ENCODE measurements at regions not wholly inside any gene's neighbourhood (a gene's known extent, or its start where the extent isn't known, plus 50 kb on each side); places are given as distances from the start of the nearest gene placed in this dataset.

GRCh38 chr11:15819679-15820286, 536.6 kb downstream of the SOX6 start:
- Histone ChIP-seq H3K4me1 (ENCODE audit: control insufficient read depth, insufficient read depth, low read length) (no peaks in the 10 kb centered on the region), H3K9me3 (ENCODE audit: control insufficient read depth, insufficient read depth, low read depth, low read length) (no peaks in the 10 kb centered on the region), H3K27ac (ENCODE audit: low read depth, low read length) (no peak overlapping the region), H3K9ac (ENCODE audit: low read length) (no peak overlapping the region), H3K36me3 (ENCODE audit: control insufficient read depth, insufficient read depth, low read length) (no peaks in the 10 kb centered on the region), H3K27me3 (ENCODE audit: control insufficient read depth, insufficient read depth, low read length) (no peaks in the 10 kb centered on the region), H3K4me3 (ENCODE audit: low read depth, low read length) (no peak overlapping the region)

GRCh38 chr11:15821451-15821850, 534.9 kb downstream of the SOX6 start:
- H3K27me3 ChIP-seq (ENCODE audit: control insufficient read depth, insufficient read depth, low read length): no peaks in the 10 kb centered on the region
- H3K27ac ChIP-seq (ENCODE audit: low read depth, low read length): no peak overlapping the region
- no peaks in the 10 kb centered on the region for H3K36me3 ChIP-seq (ENCODE audit: control insufficient read depth, insufficient read depth, low read length)
- no peak overlapping the region for H3K4me3 ChIP-seq (ENCODE audit: low read depth, low read length)
- peaks cover 7% of the 10 kb centered on the region; the same call in 1 of the 2 replicates for H3K4me1 ChIP-seq (ENCODE audit: control insufficient read depth, insufficient read depth, low read length)
- H3K9me3 ChIP-seq (ENCODE audit: control insufficient read depth, insufficient read depth, low read depth, low read length): no peaks in the 10 kb centered on the region
- no peak overlapping the region for H3K9ac ChIP-seq (ENCODE audit: low read length)

DNA sequence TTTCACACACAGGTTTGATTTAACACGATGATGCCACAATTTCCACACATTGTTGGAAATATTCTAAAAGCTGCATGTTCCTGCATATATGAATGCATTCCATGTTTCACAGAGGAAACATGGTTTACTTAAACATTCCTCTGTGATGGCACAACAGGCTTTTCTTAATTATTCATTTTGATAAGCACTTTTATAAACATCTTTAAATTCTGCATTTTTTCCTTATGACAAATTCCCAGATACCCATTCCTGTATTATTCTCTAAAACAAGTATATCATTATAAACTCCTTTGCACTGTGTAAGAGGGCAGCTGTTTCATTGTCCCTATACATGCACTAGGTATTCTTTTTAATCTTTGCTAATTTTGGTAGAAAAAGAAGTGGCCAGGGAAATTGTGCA, 532.3 kb downstream of the SOX6 start:
- H3K27ac ChIP-seq (ENCODE audit: low read depth, low read length): no peak overlapping the region
- no peaks in the 10 kb centered on the region for H3K27me3 ChIP-seq (ENCODE audit: control insufficient read depth, insufficient read depth, low read length)
- H3K36me3 ChIP-seq (ENCODE audit: control insufficient read depth, insufficient read depth, low read length): no peaks in the 10 kb centered on the region
- no peak overlapping the region for H3K9ac ChIP-seq (ENCODE audit: low read length)
- H3K4me1 ChIP-seq (ENCODE audit: control insufficient read depth, insufficient read depth, low read length): peaks cover 7% of the 10 kb centered on the region; the same call in 1 of the 2 replicates
- H3K9me3 ChIP-seq (ENCODE audit: control insufficient read depth, insufficient read depth, low read depth, low read length): no peaks in the 10 kb centered on the region
- H3K4me3 ChIP-seq (ENCODE audit: low read depth, low read length): no peak overlapping the region

GRCh38 chr11:15825976-15826650, 530.2 kb downstream of the SOX6 start:
- Histone ChIP-seq H3K27ac (ENCODE audit: low read depth, low read length) (no peak overlapping the region), H3K4me3 (ENCODE audit: low read depth, low read length) (no peak overlapping the region), H3K4me1 (ENCODE audit: control insufficient read depth, insufficient read depth, low read length) (peaks cover 7% of the 10 kb centered on the region; the same call in 1 of the 2 replicates), H3K36me3 (ENCODE audit: control insufficient read depth, insufficient read depth, low read length) (no peaks in the 10 kb centered on the region), H3K9me3 (ENCODE audit: control insufficient read depth, insufficient read depth, low read depth, low read length) (no peaks in the 10 kb centered on the region), H3K27me3 (ENCODE audit: control insufficient read depth, insufficient read depth, low read length) (no peaks in the 10 kb centered on the region), H3K9ac (ENCODE audit: low read length) (peak overlapping the region; percentile 9)

DNA sequence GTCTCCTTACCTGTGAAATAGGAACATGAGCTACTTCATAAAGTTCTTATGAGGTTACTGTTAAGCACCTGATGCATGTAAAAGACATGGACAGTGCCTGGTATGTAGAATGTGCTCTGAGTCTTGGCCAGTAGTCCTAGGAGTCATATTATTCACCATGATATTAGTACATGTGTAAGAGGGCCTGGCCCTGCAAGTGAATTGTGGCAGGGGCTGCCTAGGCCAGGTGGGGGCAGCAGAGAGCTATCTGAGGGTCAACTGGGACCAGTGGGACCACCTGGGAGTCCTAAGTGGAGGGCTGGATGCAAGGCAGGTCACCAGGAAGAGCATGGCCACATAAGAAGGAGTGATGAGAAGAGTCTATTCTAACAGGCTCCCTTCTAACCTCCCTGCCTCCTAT, 529.5 kb downstream of the SOX6 start:
- no peaks in the 10 kb centered on the region for H3K27me3 ChIP-seq (ENCODE audit: control insufficient read depth, insufficient read depth, low read length)
- peaks cover 7% of the 10 kb centered on the region; the same call in 1 of the 2 replicates for H3K4me1 ChIP-seq (ENCODE audit: control insufficient read depth, insufficient read depth, low read length)
- H3K4me3 ChIP-seq (ENCODE audit: low read depth, low read length): no peak overlapping the region
- H3K9ac ChIP-seq (ENCODE audit: low read length): no peak overlapping the region
- no peaks in the 10 kb centered on the region for H3K9me3 ChIP-seq (ENCODE audit: control insufficient read depth, insufficient read depth, low read depth, low read length)
- no peaks in the 10 kb centered on the region for H3K36me3 ChIP-seq (ENCODE audit: control insufficient read depth, insufficient read depth, low read length)
- H3K27ac ChIP-seq (ENCODE audit: low read depth, low read length): no peak overlapping the region

DNA sequence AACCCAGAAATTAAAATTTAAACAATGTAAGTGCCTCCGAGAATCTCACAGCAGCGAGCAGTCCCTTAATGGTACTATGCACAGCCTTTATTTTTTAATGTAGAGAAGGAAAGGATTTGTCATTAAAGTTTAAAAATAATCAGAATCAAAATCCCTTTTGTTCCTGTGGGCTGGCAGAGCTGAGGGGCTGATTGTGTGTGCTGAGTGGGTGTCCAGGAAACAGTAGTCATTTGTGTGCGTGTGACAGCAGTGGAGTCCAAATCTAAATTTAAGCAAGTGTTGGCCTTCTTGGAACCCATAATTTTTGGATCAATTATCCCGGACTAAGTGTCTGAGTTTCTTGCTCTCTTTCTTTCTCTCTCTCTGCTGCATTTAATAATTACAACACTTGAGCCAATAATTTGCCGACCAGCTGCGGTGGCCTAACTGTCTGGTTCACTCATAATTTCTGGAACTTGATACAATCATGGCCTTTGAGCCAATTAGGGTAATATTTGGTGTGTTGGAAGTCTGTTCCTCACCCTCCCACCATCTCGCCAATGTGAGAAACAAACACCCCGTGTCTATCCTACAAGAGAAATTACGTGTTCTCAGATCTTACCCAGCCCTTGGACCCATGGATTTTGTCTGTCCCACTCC, 528.0 kb downstream of the SOX6 start:
- H3K27me3 ChIP-seq (ENCODE audit: control insufficient read depth, insufficient read depth, low read length): no peaks in the 10 kb centered on the region
- H3K9me3 ChIP-seq (ENCODE audit: control insufficient read depth, insufficient read depth, low read depth, low read length): no peaks in the 10 kb centered on the region
- H3K36me3 ChIP-seq (ENCODE audit: control insufficient read depth, insufficient read depth, low read length): no peaks in the 10 kb centered on the region
- H3K4me1 ChIP-seq (ENCODE audit: control insufficient read depth, insufficient read depth, low read length): peaks cover 7% of the 10 kb centered on the region; the same call in 1 of the 2 replicates
- H3K9ac ChIP-seq (ENCODE audit: low read length): no peak overlapping the region
- H3K27ac ChIP-seq (ENCODE audit: low read depth, low read length): no peak overlapping the region
- no peak overlapping the region for H3K4me3 ChIP-seq (ENCODE audit: low read depth, low read length)

DNA sequence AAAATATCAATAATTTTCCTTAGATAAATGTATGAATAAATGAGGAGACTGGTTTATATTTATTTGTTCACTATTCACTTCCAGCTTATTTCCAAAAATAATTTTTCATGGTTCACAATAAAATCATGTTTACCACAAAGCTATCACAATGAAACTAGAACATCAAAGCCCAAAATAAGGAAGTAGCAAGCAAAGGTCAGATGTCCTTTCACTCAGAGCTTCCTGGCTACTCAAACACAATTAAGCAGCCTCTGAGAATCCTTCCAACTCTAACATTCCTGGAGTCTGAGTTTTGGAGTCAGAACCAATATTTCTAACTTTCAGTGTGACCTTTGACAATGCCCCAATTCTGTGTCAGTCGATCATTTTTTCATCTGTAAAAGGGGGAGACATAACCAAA, 527.0 kb downstream of the SOX6 start:
- Histone ChIP-seq H3K9me3 (ENCODE audit: control insufficient read depth, insufficient read depth, low read depth, low read length) (no peaks in the 10 kb centered on the region), H3K9ac (ENCODE audit: low read length) (no peak overlapping the region), H3K27ac (ENCODE audit: low read depth, low read length) (no peak overlapping the region), H3K4me3 (ENCODE audit: low read depth, low read length) (no peak overlapping the region), H3K4me1 (ENCODE audit: control insufficient read depth, insufficient read depth, low read length) (peaks cover 7% of the 10 kb centered on the region; the same call in 1 of the 2 replicates), H3K27me3 (ENCODE audit: control insufficient read depth, insufficient read depth, low read length) (no peaks in the 10 kb centered on the region), H3K36me3 (ENCODE audit: control insufficient read depth, insufficient read depth, low read length) (no peaks in the 10 kb centered on the region)

DNA sequence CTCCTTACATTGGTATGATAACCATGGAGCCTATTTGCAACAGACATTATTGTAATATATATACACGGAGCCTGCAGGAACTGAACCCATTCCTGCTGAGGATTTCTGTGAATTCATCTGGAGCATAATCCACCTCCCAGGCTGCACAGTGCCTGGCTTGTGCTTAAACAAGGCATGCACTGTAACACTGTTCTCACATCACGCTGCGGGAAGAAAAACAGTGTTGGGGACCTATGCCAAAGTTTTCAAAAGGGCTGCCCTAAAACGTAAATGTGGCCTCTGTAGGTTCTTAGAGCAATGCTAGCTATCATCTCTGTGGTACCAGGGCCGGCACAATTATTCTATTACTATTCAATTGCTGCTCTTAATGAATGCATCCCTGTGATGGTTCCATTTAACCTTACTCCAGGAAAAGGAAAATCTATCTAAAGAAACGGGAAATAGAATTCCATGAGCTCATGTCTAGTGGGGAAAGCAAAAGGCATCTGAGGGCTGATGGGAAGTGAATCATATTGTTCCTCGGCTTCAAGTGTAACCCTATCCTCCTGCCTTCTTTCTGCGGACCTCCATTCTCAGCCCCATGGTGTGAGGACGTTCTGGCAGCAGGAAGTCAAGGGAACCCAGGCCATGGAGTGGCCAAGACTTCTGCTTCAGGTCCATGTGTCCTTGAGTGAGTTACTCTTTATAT, 525.5 kb downstream of the SOX6 start:
- H3K9me3 ChIP-seq (ENCODE audit: control insufficient read depth, insufficient read depth, low read depth, low read length): no peaks in the 10 kb centered on the region
- no peak overlapping the region for H3K27ac ChIP-seq (ENCODE audit: low read depth, low read length)
- peaks cover 5% of the 10 kb centered on the region; the same call in 1 of the 2 replicates for H3K4me1 ChIP-seq (ENCODE audit: control insufficient read depth, insufficient read depth, low read length)
- no peaks in the 10 kb centered on the region for H3K36me3 ChIP-seq (ENCODE audit: control insufficient read depth, insufficient read depth, low read length)
- H3K27me3 ChIP-seq (ENCODE audit: control insufficient read depth, insufficient read depth, low read length): no peaks in the 10 kb centered on the region
- no peak overlapping the region for H3K4me3 ChIP-seq (ENCODE audit: low read depth, low read length)
- no peak overlapping the region for H3K9ac ChIP-seq (ENCODE audit: low read length)

GRCh38 chr11:15835788-15836411, 520.4 kb downstream of the SOX6 start:
- Histone ChIP-seq H3K9ac (ENCODE audit: low read length) (no peak overlapping the region), H3K9me3 (ENCODE audit: control insufficient read depth, insufficient read depth, low read depth, low read length) (no peaks in the 10 kb centered on the region), H3K27ac (ENCODE audit: low read depth, low read length) (no peak overlapping the region), H3K27me3 (ENCODE audit: control insufficient read depth, insufficient read depth, low read length) (no peaks in the 10 kb centered on the region), H3K36me3 (ENCODE audit: control insufficient read depth, insufficient read depth, low read length) (no peaks in the 10 kb centered on the region), H3K4me1 (ENCODE audit: control insufficient read depth, insufficient read depth, low read length) (no peaks in the 10 kb centered on the region), H3K4me3 (ENCODE audit: low read depth, low read length) (no peak overlapping the region)

- H3K4me1 ChIP-seq (ENCODE audit: control insufficient read depth, insufficient read depth, low read length): no peaks in the 10 kb centered on the region
- no peaks in the 10 kb centered on the region for H3K27me3 ChIP-seq (ENCODE audit: control insufficient read depth, insufficient read depth, low read length)
- no peaks in the 10 kb centered on the region for H3K36me3 ChIP-seq (ENCODE audit: control insufficient read depth, insufficient read depth, low read length)
- no peaks in the 10 kb centered on the region for H3K9me3 ChIP-seq (ENCODE audit: control insufficient read depth, insufficient read depth, low read depth, low read length)
- no peak overlapping the region for H3K9ac ChIP-seq (ENCODE audit: low read length)
- H3K4me3 ChIP-seq (ENCODE audit: low read depth, low read length): no peak overlapping the region
- no peak overlapping the region for H3K27ac ChIP-seq (ENCODE audit: low read depth, low read length)
Observed at GRCh38 chr11:15836795-15837194, 519.6 kb downstream of the SOX6 start.

Measured in HUES6 (cell line).